Heart right ventricle (tissue), 16 donors: ENCODE measurements at regions not wholly inside any gene's neighbourhood (a gene's known extent, or its start where the extent isn't known, plus 50 kb on each side); places are given as distances from the start of the nearest gene placed in this dataset.

ENCODE experiments used
- ATAC-seq, 8 donors: fragments of 200-7000 bp; cut with Tn5 transposase; one replicate each; pipeline ENCODE4 v1.9.1; 2020; ENCODE audit warnings: mild to moderate bottlenecking in 8 of 8, moderate library complexity in 8 of 8, moderate number of reproducible peaks in 1 of 8
- DNase-seq, 2 donors: peaks; one replicate each; pipeline ENCODE4 v3.0.0-alpha.2; 2020
- H3K27ac ChIP-seq, 10 donors: fragments of 200-600 bp; sonication (generic) in 2 of 10; one replicate each; pipeline versions ENCODE4 v1.5.0 to v1.8.0; 2020 to 2022; ENCODE audit warnings: mild to moderate bottlenecking in 3 of 10
- H3K27me3 ChIP-seq, 7 donors: fragments of 200-600 bp; one replicate each; pipeline ENCODE4 v1.8.0; 2021 to 2022; ENCODE audit warnings: mild to moderate bottlenecking in 2 of 7
- H3K36me3 ChIP-seq, 9 donors: fragments of 200-600 bp; sonication (generic) in 1 of 9; one replicate each; pipeline versions ENCODE4 v1.5.0 to v1.8.0; 2020 to 2022; ENCODE audit warnings: mild to moderate bottlenecking in 2 of 9
- H3K4me1 ChIP-seq, 9 donors: fragments of 200-600 bp; sonication (generic) in 1 of 9; one replicate each; pipeline versions ENCODE4 v1.5.0 to v1.8.0; 2020 to 2022; ENCODE audit warnings: mild to moderate bottlenecking in 4 of 9
- H3K4me3 ChIP-seq, 10 donors: fragments of 200-600 bp; sonication (generic) in 2 of 10; one replicate each; pipeline versions ENCODE4 v1.5.0 to v1.8.0; 2020 to 2022; ENCODE audit warnings: mild to moderate bottlenecking in 7 of 10, moderate library complexity in 2 of 10
- H3K9me3 ChIP-seq, 11 donors: fragments of 200-600 bp in 10 of 11; sonication (generic) in 2 of 11; one replicate each; pipeline versions ENCODE4 v1.5.0 to v1.8.0; 2013 to 2022; ENCODE audit warnings: mild to moderate bottlenecking in 2 of 11, control low read depth in 1 of 11, moderate library complexity in 1 of 11
- WGBS, 2 donors: extraction: QIAGEN DNeasy Blood & Tissue Kit; methylation state at CpG; one replicate each; pipeline ENCODE4 v1.1.7; 2013; ENCODE audit warnings: inconsistent platforms in 1 of 2; 5-methylcytosine and 5-hydroxymethylcytosine counted together
- intact Hi-C, 10 donors: fragments of 100-400 bp; cut with DNase I; formaldehyde crosslinking; loops; one replicate each; pipeline versions ENCODE4 v1.11.1 to v1.14.2; 2022
- TF ChIP-seq, protein P1 (sequence below), 9 donors: fragments of 200-600 bp; sonication (generic) in 2 of 9; IDR thresholded peaks; one replicate each; pipeline versions ENCODE4 v1.5.0 to v1.8.0; 2021 to 2022; ENCODE audit warnings: antibody characterized with exemption in 9 of 9, mild to moderate bottlenecking in 5 of 9, moderate library complexity in 1 of 9
- donor health status: Arrhythmogenic right ventricular cardiomyopathy.
- donor health status: ischemic (EF 13 %, LVEDD 7.1; RV severe dilation, severe dysfunction).
- donor health status: healthy with polysubstance abuse.
- donor health status: DM: no; HTN: yes; CAD: no.
- donor health status: DM: no; HTN: no; CAD: no.
- donor health status: ischemic (EF 25% LVEDD 6.9; RV normal size, moderate dysfunction).
- donor health status: ischemic (EF 25% LVEDD 5.7; RV mildly dilated, moderate dysfunction).
- donor health status: healthy.
- donor health status: DM: yes; HTN: yes; CAD: no.
- donor health status: Ischemic cardiomyopathy.
- donor health status: ischemic (EF 35%, LVEDD 5.7; RV mildly dilated, moderate dysfunction).
- donor health status: nonischemic (EF 11% LVEDD 7.7; RV severe dilation, severe dysfunction).
- donor health status: DM: yes; HTN: yes; CAD: no.
- donor health status: PGD.
- donor health status: ischemic (EF 29% LVEDD 5.4; RV normal size, mild dysfunction).
- donor health status: nonischemic (EF 23%, LVEDD 6.1; RV moderate dilation, normal function).

GRCh38 chr15:96771035-96771434 is 440.5 kb downstream of the NR2F2 start:
- H3K36me3 ChIP-seq, result no peaks in the 10 kb centered on the region
- intact Hi-C loops, result no loop called here
- WGBS, 2 donors, result 55 to 69% methylated on average over 2 of the region's 2 CpGs

GRCh38 chr15:96774216-96774615 is 443.7 kb downstream of the NR2F2 start:
- Histone ChIP-seq H3K4me3 (no peak overlapping the region), H3K9me3 (no peaks in the 10 kb centered on the region), H3K27me3 (peaks cover 0 to 24% (median 0%) of the 10 kb centered on the region in 7 donors), H3K36me3 (no peaks in the 10 kb centered on the region), H3K4me1 (no peaks in the 10 kb centered on the region), H3K27ac (no peak overlapping the region)
- DNase-seq (no peak), ATAC-seq (no peak)
- intact Hi-C loops, result no loop called here
- WGBS, 2 donors, result 63 to 64% methylated on average over 3 of the region's 3 CpGs
- TF ChIP-seq, protein P1, sequence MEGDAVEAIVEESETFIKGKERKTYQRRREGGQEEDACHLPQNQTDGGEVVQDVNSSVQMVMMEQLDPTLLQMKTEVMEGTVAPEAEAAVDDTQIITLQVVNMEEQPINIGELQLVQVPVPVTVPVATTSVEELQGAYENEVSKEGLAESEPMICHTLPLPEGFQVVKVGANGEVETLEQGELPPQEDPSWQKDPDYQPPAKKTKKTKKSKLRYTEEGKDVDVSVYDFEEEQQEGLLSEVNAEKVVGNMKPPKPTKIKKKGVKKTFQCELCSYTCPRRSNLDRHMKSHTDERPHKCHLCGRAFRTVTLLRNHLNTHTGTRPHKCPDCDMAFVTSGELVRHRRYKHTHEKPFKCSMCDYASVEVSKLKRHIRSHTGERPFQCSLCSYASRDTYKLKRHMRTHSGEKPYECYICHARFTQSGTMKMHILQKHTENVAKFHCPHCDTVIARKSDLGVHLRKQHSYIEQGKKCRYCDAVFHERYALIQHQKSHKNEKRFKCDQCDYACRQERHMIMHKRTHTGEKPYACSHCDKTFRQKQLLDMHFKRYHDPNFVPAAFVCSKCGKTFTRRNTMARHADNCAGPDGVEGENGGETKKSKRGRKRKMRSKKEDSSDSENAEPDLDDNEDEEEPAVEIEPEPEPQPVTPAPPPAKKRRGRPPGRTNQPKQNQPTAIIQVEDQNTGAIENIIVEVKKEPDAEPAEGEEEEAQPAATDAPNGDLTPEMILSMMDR (IDR thresholded peaks at IDR 0.05), result no peak

More at GRCh38 chr15:96771035-96771434, 440.5 kb downstream of the NR2F2 start:
- DNase-seq, result no peak
- Histone ChIP-seq H3K9me3 (no peaks in the 10 kb centered on the region), H3K27ac (no peak overlapping the region), H3K27me3 (peaks cover 0 to 20% (median 0%) of the 10 kb centered on the region in 7 donors), H3K4me3 (no peak overlapping the region), H3K4me1 (no peaks in the 10 kb centered on the region)
- no peak for ATAC-seq
- TF ChIP-seq, protein P1 (IDR thresholded peaks at IDR 0.05), result no peak

DNA sequence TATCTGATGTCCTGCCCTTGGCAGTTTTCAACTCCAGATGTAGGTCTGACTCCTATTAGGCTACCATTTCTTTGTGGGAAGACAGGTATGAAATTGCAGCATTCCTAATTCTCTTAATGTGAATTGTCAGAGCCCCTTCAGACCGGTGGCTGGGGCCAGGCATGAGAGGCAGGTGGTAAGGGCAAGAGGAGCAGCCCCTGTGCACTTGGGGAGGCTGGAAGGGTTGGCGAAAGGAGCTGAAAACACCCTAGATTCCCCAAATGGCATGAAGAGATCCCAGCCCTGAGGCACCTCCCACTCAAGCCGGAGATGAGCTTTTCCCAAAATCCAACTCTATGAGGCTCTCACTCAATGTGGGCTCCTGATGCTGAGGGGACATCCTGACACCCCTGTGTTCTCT is 453.2 kb downstream of the NR2F2 start:
- no peak overlapping the region for H3K4me3 ChIP-seq
- H3K4me1 ChIP-seq, result no peaks in the 10 kb centered on the region
- TF ChIP-seq, protein P1 (IDR thresholded peaks at IDR 0.05), result no peak
- 86 to 88% methylated on average over 3 of the region's 3 CpGs for WGBS, 2 donors
- H3K27me3 ChIP-seq, result peaks cover 0 to 10% (median 4%) of the 10 kb centered on the region in 7 donors
- H3K9me3 ChIP-seq, result no peaks in the 10 kb centered on the region
- ATAC-seq (no peak), DNase-seq (no peak)
- intact Hi-C loops, result no loop called here
- no peak overlapping the region for H3K27ac ChIP-seq
- H3K36me3 ChIP-seq, result no peaks in the 10 kb centered on the region

DNA sequence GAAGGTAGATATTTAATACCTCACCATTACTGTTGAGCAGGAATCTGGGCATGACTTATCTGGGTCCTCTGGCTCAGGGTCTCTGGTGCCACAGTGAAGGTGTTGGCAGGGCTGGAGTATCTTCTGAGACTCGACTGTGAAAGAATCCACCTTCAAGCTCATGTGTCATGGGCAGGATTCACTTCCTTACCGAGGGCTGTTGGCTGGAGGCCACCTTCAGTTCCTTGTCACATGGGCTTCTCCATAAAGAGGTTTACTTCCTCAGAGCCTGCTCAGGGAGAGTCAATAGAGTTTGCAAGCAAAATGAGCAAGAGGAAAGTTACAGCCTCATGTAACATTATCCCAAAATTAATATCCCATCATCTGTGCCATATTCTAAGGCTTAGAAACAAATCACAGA is 459.5 kb downstream of the NR2F2 start:
- Histone ChIP-seq H3K36me3 (no peaks in the 10 kb centered on the region), H3K4me3 (no peak overlapping the region), H3K27me3 (peaks cover 0 to 8% (median 0%) of the 10 kb centered on the region in 7 donors), H3K9me3 (no peaks in the 10 kb centered on the region), H3K27ac (no peak overlapping the region), H3K4me1 (no peaks in the 10 kb centered on the region)
- WGBS, 2 donors, result 33 to 44% methylated on average over 2 of the region's 2 CpGs
- DNase-seq, result no peak
- no peak for ATAC-seq
- intact Hi-C loops, result no loop called here
- TF ChIP-seq, protein P1 (IDR thresholded peaks at IDR 0.05), result no peak
